ENCODE measurements at regions not wholly inside any gene's neighbourhood (a gene's known extent, or its start where the extent isn't known, plus 50 kb on each side); places are given as distances from the start of the nearest gene placed in this dataset.

- no peak overlapping the region for H3K4me3 Mint-ChIP-seq (ENCODE audit: unreplicated experiment)
- CTCF ChIA-PET, result no interaction called here
- Histone ChIP-seq H3K9me3 (no peaks in the 10 kb centered on the region), H3K36me3 (ENCODE audit: control insufficient read depth, insufficient read depth, low read length) (no peaks in the 10 kb centered on the region), H3K4me3 (ENCODE audit: low read depth, low read length) (no peak overlapping the region), H3K27me3 (replicated peaks; ENCODE audit: control insufficient read depth, insufficient read depth, low read length) (no peaks in the 10 kb centered on the region), H3K4me1 (no peaks in the 10 kb centered on the region)
- H3K36me3 Mint-ChIP-seq (ENCODE audit: insufficient read depth, unreplicated experiment), result no peaks in the 10 kb centered on the region
- no peaks in the 10 kb centered on the region for H3K9me3 Mint-ChIP-seq (ENCODE audit: unreplicated experiment)
- TF ChIP-seq CTCF (IDR thresholded peaks at IDR 0.05; ENCODE audit: insufficient read depth in 1 of 2, low read depth in 1 of 2, low read length in 1 of 2, severe bottlenecking in 1 of 2, unreplicated experiment in 1 of 2), result no peak
- intact Hi-C loops (cut with micrococcal nuclease; ENCODE audit: unreplicated experiment), result no loop called here
- no peaks in the 10 kb centered on the region for H3K27me3 Mint-ChIP-seq (ENCODE audit: insufficient read depth, unreplicated experiment)
- no TSS peak for BruUV-seq (replicated peaks)
- H3K4me1 Mint-ChIP-seq (ENCODE audit: low read depth, unreplicated experiment), result peaks cover 7% of the 10 kb centered on the region
- H3K27ac Mint-ChIP-seq (ENCODE audit: unreplicated experiment), result no peak overlapping the region
- DNase-seq, result no peak
- POLR2A ChIA-PET, result no interaction called here
These were observed 993.2 kb downstream of the SORCS3 start for GRCh38 chr10:105634281-105634680.

- ChIA-PET CTCF (no interaction called here), POLR2A (no interaction called here)
- no peak for DNase-seq
- Histone ChIP-seq H3K4me3 (ENCODE audit: low read depth, low read length) (no peak overlapping the region), H3K27me3 (replicated peaks; ENCODE audit: control insufficient read depth, insufficient read depth, low read length) (no peaks in the 10 kb centered on the region), H3K36me3 (ENCODE audit: control insufficient read depth, insufficient read depth, low read length) (no peaks in the 10 kb centered on the region), H3K9me3 (no peaks in the 10 kb centered on the region), H3K4me1 (no peaks in the 10 kb centered on the region)
- BruUV-seq (replicated peaks), result no TSS peak
- TF ChIP-seq CTCF (IDR thresholded peaks at IDR 0.05; ENCODE audit: insufficient read depth in 1 of 2, low read depth in 1 of 2, low read length in 1 of 2, severe bottlenecking in 1 of 2, unreplicated experiment in 1 of 2), result no peak
- intact Hi-C loops (cut with micrococcal nuclease; ENCODE audit: unreplicated experiment), result no loop called here
- Mint-ChIP-seq H3K27ac (ENCODE audit: unreplicated experiment) (no peak overlapping the region), H3K36me3 (ENCODE audit: insufficient read depth, unreplicated experiment) (no peaks in the 10 kb centered on the region), H3K4me3 (ENCODE audit: unreplicated experiment) (no peak overlapping the region), H3K4me1 (ENCODE audit: low read depth, unreplicated experiment) (no peaks in the 10 kb centered on the region), H3K27me3 (ENCODE audit: insufficient read depth, unreplicated experiment) (no peaks in the 10 kb centered on the region), H3K9me3 (ENCODE audit: unreplicated experiment) (no peaks in the 10 kb centered on the region)
These were observed 974.8 kb downstream of the SORCS3 start for GRCh38 chr10:105615715-105616365.

GRCh38 chr10:105611244-105611798 is 970.2 kb downstream of the SORCS3 start:
- Mint-ChIP-seq H3K27ac (ENCODE audit: unreplicated experiment) (no peak overlapping the region), H3K27me3 (ENCODE audit: insufficient read depth, unreplicated experiment) (no peaks in the 10 kb centered on the region), H3K4me3 (ENCODE audit: unreplicated experiment) (no peak overlapping the region), H3K4me1 (ENCODE audit: low read depth, unreplicated experiment) (no peaks in the 10 kb centered on the region), H3K9me3 (ENCODE audit: unreplicated experiment) (no peaks in the 10 kb centered on the region), H3K36me3 (ENCODE audit: insufficient read depth, unreplicated experiment) (no peaks in the 10 kb centered on the region)
- no peak for DNase-seq
- Histone ChIP-seq H3K9me3 (no peaks in the 10 kb centered on the region), H3K4me3 (ENCODE audit: low read depth, low read length) (no peak overlapping the region), H3K27me3 (replicated peaks; ENCODE audit: control insufficient read depth, insufficient read depth, low read length) (no peaks in the 10 kb centered on the region), H3K36me3 (ENCODE audit: control insufficient read depth, insufficient read depth, low read length) (no peaks in the 10 kb centered on the region), H3K4me1 (no peaks in the 10 kb centered on the region)
- ChIA-PET POLR2A (no interaction called here), CTCF (no interaction called here)
- no TSS peak for BruUV-seq (replicated peaks)
- intact Hi-C loops (cut with micrococcal nuclease; ENCODE audit: unreplicated experiment), result no loop called here
- no peak for TF ChIP-seq CTCF (IDR thresholded peaks at IDR 0.05; ENCODE audit: insufficient read depth in 1 of 2, low read depth in 1 of 2, low read length in 1 of 2, severe bottlenecking in 1 of 2, unreplicated experiment in 1 of 2)

All from Caco-2 (cell line).